NCI-H187 treated with DMSO at 0.1 percent for 48 hours (cell line): ENCODE measurements at regions not wholly inside any gene's neighbourhood (a gene's known extent, or its start where the extent isn't known, plus 50 kb on each side); places are given as distances from the start of the nearest gene placed in this dataset.

Experiments used
- DNase-seq: peaks from one replicate; lab custom pipeline; 2025; lab: John Stamatoyannopoulos, UW

GRCh38 chr9:16133032-16133431, 580.2 kb downstream of the CCDC171 start:
- no peak for DNase-seq

DNA sequence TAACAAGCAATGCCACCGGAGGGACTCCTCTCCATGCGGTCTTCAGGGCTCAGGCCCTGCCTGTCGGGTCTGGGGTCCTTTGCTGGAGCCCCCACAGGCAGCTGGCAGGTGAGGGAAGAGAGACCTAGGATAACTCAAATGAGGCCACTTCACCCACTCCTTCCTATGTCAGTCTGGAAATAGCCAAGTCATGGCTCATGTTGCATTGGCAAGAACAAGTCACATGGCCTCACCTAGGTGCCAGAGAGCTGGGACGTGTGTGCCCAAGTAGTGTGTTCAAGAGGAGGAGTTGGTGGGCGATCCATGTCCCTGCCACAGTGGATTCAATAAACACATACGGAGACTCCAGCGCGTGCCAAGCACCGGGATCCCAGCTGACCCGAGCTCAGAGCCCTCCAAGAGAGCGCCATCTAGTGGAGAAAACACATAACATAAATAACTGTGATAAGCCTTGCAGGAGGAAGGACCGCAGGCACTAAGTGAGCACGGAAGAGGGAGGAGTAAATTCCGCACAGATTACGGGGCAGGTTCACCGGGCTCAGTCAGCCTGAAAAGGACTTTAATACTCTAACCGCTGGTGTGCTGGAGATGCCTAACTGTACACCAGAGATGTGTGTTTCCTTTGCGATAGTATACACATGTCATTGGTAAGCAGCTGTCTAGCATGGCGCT, 580.8 kb downstream of the CCDC171 start:
- DNase-seq = no peak

GRCh38 chr9:16134351-16134750, 581.5 kb downstream of the CCDC171 start:
- DNase-seq = no peak

GRCh38 chr9:16135968-16136367, 583.1 kb downstream of the CCDC171 start:
- no peak for DNase-seq

- DNase-seq = no peak
Measured at GRCh38 chr9:16136451-16136850, 583.6 kb downstream of the CCDC171 start.

DNA sequence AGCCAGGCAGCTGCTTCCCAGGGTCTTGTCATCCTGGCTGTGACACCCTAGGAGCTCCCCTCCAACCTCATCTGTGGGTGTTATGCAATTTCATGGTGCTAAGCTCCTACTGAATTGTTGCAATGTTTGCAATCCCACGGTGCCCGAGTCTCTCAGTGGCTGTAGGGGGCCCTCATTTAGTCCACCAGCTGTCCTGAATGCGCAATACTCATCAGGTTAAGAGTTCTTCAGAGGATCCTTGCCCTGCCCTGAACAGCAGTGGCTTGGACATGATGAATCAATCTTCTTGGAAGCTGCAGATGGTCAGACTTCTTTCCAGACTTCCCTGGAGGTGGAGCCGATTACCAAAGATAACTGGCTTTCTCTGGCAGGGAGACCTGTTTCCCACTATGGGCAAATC, 584.1 kb downstream of the CCDC171 start:
- DNase-seq = no peak

DNA sequence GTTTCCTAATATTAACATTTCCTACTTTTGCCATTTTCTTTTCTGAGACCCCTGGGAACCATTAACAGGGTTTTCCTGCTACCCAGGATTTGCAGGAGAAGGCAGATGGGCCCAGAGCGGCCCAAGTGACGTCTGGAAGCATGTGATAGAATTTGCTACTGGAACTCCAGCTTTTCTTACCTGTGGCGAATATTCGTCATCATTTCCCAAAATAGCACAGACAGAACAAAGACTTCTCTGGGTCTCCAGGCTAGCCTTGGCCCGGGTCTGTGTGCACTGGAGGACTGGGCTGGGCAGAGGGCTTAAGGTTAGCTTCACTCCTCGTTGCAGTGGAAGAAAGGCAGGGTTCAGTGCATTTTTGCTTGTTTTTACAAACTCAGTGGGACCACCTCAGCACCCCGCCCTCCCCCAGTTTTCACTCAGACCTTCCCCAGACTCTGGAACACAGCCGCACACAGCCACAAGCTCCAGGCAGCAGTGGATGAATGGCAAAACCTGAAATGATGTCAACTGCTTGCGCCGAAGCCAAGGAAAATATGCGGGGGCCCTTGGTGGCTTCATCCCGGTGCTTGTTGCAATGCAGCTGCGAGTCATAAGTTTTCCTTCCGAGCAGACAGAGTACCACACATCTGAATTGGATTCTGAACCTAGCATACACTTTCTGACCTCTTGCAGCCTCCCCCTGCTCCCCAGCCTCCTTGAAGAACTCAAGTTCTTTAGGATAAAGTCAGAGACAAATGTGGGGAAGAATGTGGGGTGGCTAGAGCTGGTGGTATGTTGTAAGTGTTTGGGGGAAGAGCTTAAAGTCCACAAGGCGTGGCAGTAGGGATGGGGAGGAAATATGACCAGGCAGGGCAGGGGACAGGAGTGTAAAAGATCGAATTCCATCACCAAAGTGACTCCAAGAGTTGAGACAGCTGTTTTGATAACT, 586.0 kb downstream of the CCDC171 start:
- no peak for DNase-seq

- DNase-seq = no peak
Measured at GRCh38 chr9:16139774-16140173, 586.9 kb downstream of the CCDC171 start.

DNA sequence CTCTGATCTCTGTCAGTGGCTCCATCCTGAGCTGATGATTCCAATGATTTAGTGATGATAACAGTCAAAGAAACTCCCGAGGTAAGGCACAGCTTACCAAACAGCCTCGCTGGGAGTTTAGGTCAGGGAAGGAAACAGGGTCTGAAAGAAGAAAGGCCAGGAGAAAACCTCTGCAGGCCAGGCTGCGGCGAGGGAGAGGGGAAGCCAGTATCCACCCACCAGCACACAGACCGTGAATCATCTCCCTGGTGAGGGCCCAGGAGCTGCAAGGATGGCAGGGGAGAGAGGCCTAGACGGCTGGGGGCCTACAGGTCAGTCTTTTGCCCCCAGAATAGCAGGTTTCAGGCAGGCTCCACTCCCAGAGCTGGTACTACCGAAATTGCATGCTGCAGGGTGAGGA, 590.5 kb downstream of the CCDC171 start:
- no peak for DNase-seq

DNA sequence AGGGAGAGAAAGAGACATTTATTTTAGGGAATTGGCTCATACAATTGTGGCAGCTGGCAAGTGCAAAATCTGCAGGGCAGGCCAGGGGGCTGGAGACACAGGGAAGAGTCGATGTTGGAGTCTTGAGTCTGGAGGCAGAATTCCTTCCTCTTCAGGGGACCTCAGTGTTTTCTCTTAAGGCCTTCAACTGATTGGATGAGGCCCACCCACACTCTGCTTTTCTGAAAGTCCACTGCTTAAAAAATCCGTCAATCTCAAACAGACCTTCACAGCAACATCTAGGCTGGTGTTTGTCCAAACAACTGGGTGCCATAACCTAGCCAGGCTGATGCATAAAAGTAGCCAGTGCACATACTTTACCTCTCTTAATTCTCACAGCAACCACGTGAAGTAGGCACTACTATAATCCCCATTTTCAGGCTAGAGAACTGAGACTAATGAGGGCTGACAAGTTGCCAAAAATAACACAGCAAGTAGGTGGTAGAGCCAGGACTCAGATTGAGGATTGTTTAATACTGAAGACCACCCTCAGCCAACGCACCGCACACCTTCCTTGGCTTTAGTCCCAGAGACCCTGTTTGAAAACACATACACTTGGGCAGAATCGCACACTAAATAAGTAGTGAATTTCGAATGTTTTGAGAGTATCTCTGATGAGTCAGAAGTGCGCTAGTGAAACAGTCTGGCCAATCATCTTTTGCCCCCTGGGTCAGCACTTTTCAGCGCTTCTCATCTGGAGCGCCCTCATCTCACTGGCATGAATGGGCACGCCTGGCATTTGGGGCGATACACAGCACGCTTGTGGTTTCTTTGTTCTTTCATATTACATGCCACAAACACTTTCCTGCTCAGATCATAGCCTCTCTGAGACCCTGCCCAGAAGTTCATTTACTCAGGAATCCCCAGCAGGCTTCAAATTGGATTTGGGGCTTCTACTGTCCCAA, 591.4 kb downstream of the CCDC171 start:
- DNase-seq = no peak

DNA sequence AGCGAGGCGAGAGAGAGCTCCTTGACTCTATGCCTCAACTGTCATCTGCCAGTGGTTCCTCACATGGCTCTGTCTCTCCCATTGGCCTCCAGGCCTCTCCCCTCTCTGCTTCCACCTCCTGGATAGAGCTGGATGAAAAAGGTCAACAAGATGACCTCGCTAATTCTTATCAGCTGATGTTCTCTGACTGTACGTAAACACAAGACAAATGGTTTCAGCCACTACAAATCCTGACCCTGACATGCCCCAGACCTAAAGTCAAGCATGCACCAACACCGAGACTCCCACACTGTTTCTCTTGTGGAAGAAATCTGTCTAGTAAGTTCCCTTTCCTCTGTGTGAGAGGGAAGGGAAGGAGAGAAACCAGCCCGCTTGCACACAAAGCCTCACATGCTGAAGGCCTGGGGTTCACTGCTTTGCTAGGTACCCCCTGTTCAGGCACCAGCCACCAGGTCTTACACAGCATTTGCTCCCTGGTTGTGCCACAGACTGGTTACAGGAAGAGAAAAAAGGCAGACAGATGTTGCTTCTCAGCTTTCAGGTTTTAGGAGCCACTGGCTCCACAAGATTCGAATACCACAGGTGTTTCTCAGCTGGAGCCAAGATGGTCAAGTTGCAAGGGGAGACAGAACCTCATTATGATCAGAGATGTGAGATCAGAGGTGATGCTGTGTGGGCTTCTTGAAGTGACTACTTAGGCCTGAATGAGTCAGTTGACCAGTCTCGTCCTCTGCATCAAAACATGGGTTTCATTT, 592.5 kb downstream of the CCDC171 start:
- DNase-seq = no peak

DNA sequence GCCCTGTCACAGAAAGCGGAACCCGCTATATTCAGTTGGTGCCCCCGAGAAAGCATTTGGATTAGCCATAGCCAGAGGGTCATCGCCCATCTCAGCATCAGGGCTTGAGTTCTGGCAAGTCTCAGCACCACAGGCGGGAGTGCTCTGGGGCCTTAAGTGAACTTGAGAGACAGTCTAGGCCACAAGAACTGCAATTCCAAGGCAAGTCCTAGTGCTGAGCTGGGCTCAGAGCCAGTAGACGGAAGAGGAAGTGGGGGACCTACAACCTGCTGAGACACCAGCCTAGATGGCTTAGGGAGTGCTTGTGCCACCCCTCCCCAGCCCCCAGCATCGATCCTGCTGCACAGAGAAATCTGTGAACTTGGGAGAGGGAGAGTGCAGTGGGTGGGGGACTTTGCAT, 594.9 kb downstream of the CCDC171 start:
- no peak for DNase-seq

DNA sequence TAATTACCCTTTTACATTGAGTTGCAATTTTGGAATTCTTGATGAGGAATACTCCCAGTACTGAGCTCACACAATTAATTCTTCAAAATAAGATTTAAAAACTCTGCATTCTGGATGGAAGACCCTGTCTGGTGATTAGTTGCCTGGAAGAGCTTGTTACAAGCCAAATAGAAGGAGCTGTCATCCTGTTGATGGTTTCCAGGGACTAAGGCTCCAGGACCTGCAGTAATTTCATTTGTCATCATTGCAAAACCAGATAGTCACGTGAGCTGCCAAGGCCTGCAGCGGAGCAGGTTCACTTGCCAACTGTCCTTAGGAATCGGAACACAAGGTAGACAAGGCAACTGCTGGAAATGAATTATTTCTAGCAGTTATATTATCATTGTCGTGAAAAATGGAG, 597.7 kb downstream of the CCDC171 start:
- DNase-seq = no peak

- DNase-seq = no peak
Measured at GRCh38 chr9:16150938-16151650, 598.3 kb downstream of the CCDC171 start.

DNA sequence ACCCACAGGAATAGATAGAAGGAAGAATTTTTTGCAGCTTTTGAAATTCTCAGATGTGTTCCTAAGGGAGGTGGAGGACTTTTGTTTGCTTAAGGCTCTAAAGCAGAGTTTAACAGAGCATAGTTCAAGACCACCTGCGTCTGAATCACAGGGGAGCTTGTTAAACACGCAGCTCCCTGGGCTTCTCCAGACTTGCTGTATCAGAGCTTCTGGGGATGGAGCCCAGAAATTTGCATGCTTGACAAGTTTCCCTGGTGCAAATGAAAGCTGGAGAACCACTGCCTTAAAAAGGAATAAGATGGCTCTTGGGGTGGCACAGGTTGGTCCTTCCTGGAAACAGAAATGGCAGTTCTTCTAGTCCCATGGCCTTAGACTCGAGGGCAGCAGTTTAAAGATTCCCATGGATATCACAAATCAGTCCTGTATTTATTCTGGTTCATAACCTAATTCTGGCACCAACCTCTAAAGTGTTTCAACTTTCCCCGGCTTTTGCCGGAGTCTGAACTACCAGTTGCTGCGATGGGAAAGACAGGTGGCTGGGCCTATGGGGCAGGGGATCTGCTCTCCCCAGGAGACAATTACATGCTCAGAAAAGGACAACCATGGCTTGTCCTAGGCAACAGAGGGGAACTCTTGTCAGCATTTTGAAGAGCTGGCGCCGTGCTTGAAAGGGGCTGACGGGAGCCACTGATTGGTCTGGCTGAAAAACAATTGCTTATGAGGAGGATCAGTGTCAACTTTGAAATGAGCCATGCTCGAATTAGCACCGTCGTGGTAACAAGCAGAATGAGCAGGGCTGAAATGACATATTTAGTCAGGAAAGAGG, 599.6 kb downstream of the CCDC171 start:
- peak; percentile 28 for DNase-seq

DNA sequence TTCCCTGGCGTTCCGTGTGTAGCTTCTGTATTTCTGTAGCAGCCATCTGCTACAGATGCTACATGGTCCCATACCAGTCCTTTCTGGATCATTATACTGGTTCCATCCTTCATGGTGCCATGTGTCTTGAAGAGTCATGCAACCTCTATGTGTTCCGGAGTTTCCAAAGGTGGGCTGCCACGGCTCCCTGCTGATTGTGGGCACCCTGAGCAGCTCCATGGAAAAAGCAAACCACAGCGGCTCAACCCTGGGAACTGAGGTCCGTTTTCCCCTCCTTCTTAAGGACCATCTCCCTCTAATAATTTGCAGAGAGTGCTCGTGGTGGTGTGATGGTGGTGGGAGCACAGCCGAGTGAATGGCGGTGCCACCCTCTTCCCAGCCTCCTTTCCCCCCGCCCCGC, 600.4 kb downstream of the CCDC171 start:
- DNase-seq = no peak

DNA sequence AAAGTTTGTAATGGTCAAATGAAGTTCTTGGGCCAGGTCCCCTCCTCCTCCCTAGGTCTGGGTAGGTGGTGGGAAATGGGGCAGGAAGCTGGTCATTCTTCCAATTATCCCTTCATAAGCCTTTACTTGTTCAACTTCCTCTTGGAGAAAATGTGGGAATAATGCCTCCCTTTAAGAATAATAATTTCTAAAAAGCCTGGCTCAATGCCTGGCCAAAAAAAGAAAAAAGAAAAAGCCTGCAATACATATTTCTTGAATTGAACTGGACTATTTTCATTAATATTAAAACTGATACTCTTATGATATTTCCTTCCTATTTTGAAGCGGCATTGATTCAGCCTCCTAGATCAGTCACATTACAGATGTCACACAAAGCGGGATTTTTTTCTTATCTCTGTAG, 600.9 kb downstream of the CCDC171 start:
- no peak for DNase-seq

GRCh38 chr9:16154521-16155078, 601.8 kb downstream of the CCDC171 start:
- no peak for DNase-seq

DNA sequence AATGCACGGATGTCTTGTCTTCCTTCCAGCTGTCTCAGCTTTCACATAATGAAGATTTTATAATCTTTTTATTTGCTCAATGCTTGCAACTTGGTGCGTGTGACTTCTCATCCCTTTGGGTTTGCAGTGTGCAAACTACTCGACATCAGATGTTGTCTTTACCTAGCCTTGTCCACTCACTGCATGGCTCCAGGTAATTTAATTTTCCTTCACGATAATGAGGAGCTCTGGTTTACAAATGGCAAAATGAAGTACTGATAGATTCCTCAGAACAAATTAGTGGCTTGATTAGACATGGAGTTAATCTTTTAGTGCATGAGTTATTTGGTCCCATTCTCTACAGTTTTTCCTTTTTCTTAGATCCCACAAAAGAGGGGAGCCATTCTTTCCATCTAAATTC, 603.0 kb downstream of the CCDC171 start:
- no peak for DNase-seq

- no peak for DNase-seq
Measured at GRCh38 chr9:16157216-16157615, 604.4 kb downstream of the CCDC171 start.
